Fibroblast of lung (primary cell): ENCODE measurements at regions not wholly inside any gene's neighbourhood (a gene's known extent, or its start where the extent isn't known, plus 50 kb on each side); places are given as distances from the start of the nearest gene placed in this dataset.

Source experiments
- EZH2 ChIP-seq: IDR thresholded peaks from 2 replicates; pipeline ENCODE4 v1.5.1; 2012; ENCODE audit warnings: low read length, control low read depth, mild to moderate bottlenecking; ENCODE audit errors: missing control alignments
- TF ChIP-seq, protein P1 (sequence below), 2 donors: IDR thresholded peaks in 1 of 2; conservative IDR thresholded peaks in 1 of 2; 1 replicate in 1 of 2; 2 replicates in 1 of 2; pipeline ENCODE4 v1.5.1; 2011 to 2012; ENCODE audit warnings: low read length in 2 of 2, control low read depth in 1 of 2, inconsistent platforms in 1 of 2, low read depth in 1 of 2, mild to moderate bottlenecking in 1 of 2

DNA sequence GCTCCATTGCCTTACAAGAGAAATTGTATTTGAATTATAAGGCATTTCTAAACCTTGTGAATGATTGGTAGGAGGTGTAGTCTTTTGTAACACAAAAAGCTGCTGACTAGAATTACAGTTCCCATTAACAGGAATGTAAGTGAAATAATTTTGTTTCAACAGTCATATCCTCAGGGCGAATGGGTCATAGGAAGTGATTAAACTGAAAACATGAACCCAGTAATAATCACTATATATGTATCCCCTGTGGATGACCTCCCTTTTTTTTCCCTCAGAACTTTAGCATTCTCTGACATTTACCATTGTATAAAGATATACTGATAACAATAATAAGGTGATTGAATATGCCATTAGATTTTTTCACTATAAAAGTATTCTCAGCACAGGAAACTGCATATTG is 312.3 kb downstream of the ATP23 start:
- TF ChIP-seq, protein P1, sequence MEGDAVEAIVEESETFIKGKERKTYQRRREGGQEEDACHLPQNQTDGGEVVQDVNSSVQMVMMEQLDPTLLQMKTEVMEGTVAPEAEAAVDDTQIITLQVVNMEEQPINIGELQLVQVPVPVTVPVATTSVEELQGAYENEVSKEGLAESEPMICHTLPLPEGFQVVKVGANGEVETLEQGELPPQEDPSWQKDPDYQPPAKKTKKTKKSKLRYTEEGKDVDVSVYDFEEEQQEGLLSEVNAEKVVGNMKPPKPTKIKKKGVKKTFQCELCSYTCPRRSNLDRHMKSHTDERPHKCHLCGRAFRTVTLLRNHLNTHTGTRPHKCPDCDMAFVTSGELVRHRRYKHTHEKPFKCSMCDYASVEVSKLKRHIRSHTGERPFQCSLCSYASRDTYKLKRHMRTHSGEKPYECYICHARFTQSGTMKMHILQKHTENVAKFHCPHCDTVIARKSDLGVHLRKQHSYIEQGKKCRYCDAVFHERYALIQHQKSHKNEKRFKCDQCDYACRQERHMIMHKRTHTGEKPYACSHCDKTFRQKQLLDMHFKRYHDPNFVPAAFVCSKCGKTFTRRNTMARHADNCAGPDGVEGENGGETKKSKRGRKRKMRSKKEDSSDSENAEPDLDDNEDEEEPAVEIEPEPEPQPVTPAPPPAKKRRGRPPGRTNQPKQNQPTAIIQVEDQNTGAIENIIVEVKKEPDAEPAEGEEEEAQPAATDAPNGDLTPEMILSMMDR (conservative IDR thresholded peaks at IDR 0.05 in 1 of 2, IDR thresholded peaks at IDR 0.05 in 1 of 2; ENCODE audit: low read depth in 1 of 2, low read length in 2 of 2) = no peak
- no peak for TF ChIP-seq EZH2
